H9 (cell line): ENCODE measurements at regions not wholly inside any gene's neighbourhood (a gene's known extent, or its start where the extent isn't known, plus 50 kb on each side); places are given as distances from the start of the nearest gene placed in this dataset.

Source experiments
- DNase-seq: peaks from one replicate; pipeline ENCODE4 v3.0.0-alpha.2; 2017
- H2AFZ ChIP-seq: one replicate; pipeline ENCODE4 v1.6.1; 2013; ENCODE audit warnings: mild to moderate bottlenecking, low read length, control low read depth, moderate library complexity
- H2AK5ac ChIP-seq: 2 replicates; pipeline ENCODE4 v1.6.1; 2013; ENCODE audit warnings: low read length, control low read depth, mixed read lengths; ENCODE audit not compliant: insufficient read length
- H2BK120ac ChIP-seq: one replicate; pipeline ENCODE4 v1.6.1; 2013; ENCODE audit warnings: low read depth, mild to moderate bottlenecking, low read length, control low read depth, inconsistent platforms; ENCODE audit not compliant: poor library complexity, severe bottlenecking
- H2BK12ac ChIP-seq: 2 replicates; pipeline ENCODE4 v1.6.1; 2013; ENCODE audit warnings: low read length, control low read depth, mixed read lengths, low read depth; ENCODE audit not compliant: insufficient read length
- H2BK15ac ChIP-seq: 2 replicates; pipeline ENCODE4 v1.6.1; 2013; ENCODE audit warnings: low read depth, low read length, control low read depth
- H2BK20ac ChIP-seq: one replicate; pipeline ENCODE4 v1.6.1; 2013; ENCODE audit warnings: low read depth, mild to moderate bottlenecking, low read length, control low read depth, inconsistent platforms; ENCODE audit not compliant: poor library complexity, severe bottlenecking
- H2BK5ac ChIP-seq: 2 replicates; pipeline ENCODE4 v1.6.1; 2013; ENCODE audit warnings: low read length, control low read depth, mixed read lengths; ENCODE audit not compliant: insufficient read length
- H3K14ac ChIP-seq: 2 replicates; pipeline ENCODE4 v1.6.1; 2013; ENCODE audit warnings: low read length, control low read depth; ENCODE audit not compliant: insufficient read depth
- H3K18ac ChIP-seq: 2 replicates; pipeline ENCODE4 v1.6.1; 2013; ENCODE audit warnings: low read depth, mild to moderate bottlenecking, mixed read lengths, low read length, control low read depth; ENCODE audit not compliant: insufficient read length
- H3K23ac ChIP-seq: 2 replicates; pipeline ENCODE4 v1.6.1; 2013; ENCODE audit warnings: low read length, control low read depth, mixed read lengths, low read depth; ENCODE audit not compliant: insufficient read length
- H3K23me2 ChIP-seq: 2 replicates; pipeline ENCODE4 v1.6.1; 2013; ENCODE audit warnings: low read depth, mild to moderate bottlenecking, mixed read lengths, low read length, control low read depth; ENCODE audit not compliant: insufficient read length, poor library complexity, severe bottlenecking
- H3K27ac ChIP-seq: 2 replicates; pipeline ENCODE4 v1.5.1; 2013; ENCODE audit warnings: low read length, control low read depth, mixed read lengths, low read depth; ENCODE audit not compliant: insufficient read length
- H3K27me3 ChIP-seq: 2 replicates; pipeline ENCODE4 v1.6.1; 2013; ENCODE audit warnings: low read length, control low read depth, inconsistent platforms; ENCODE audit not compliant: insufficient read depth
- H3K4ac ChIP-seq: 2 replicates; pipeline ENCODE4 v1.6.1; 2013; ENCODE audit warnings: low read depth, mild to moderate bottlenecking, control low read depth, inconsistent platforms, low read length, moderate library complexity
- H3K4me1 ChIP-seq: 2 replicates; pipeline ENCODE4 v1.6.1; 2013; ENCODE audit warnings: low read length, control low read depth, inconsistent platforms; ENCODE audit not compliant: insufficient read depth
- H3K4me2 ChIP-seq: 2 replicates; pipeline ENCODE4 v1.6.1; 2013; ENCODE audit warnings: low read length, control low read depth, mixed read lengths; ENCODE audit not compliant: insufficient read length, insufficient read depth
- H3K56ac ChIP-seq: 2 replicates; pipeline ENCODE4 v1.6.1; 2013; ENCODE audit warnings: low read depth, mild to moderate bottlenecking, mixed read lengths, low read length, control low read depth; ENCODE audit not compliant: insufficient read length
- H3K79me1 ChIP-seq: 2 replicates; pipeline ENCODE4 v1.6.1; 2013; ENCODE audit warnings: low read depth, mild to moderate bottlenecking, moderate library complexity, low read length, control low read depth, inconsistent platforms; ENCODE audit not compliant: insufficient read depth, poor library complexity, severe bottlenecking
- H3K79me2 ChIP-seq: 2 replicates; pipeline ENCODE4 v1.6.1; 2013; ENCODE audit warnings: low read length, control low read depth, inconsistent platforms; ENCODE audit not compliant: insufficient read depth
- H3K9ac ChIP-seq: 2 replicates; pipeline ENCODE4 v1.6.1; 2013; ENCODE audit warnings: low read length, control low read depth, mixed read lengths; ENCODE audit not compliant: insufficient read length; ENCODE audit errors: extremely low read depth
- H3K9me3 ChIP-seq: one replicate; pipeline ENCODE4 v1.6.1; 2013; ENCODE audit warnings: low read depth, low read length, inconsistent platforms; ENCODE audit not compliant: control insufficient read depth
- H3T11ph ChIP-seq: one replicate; pipeline ENCODE4 v1.6.1; 2013; ENCODE audit warnings: mild to moderate bottlenecking, low read length, control low read depth, inconsistent platforms
- H4K20me1 ChIP-seq: one replicate; pipeline ENCODE4 v1.6.1; 2013; ENCODE audit not compliant: control insufficient read depth, insufficient read length, insufficient read depth
- H4K5ac ChIP-seq: 2 replicates; pipeline ENCODE4 v1.6.1; 2013; ENCODE audit warnings: low read depth, mild to moderate bottlenecking, mixed read lengths, low read length, control low read depth; ENCODE audit not compliant: insufficient read length
- H4K8ac ChIP-seq: replicated peaks from 2 replicates; pipeline ENCODE4 v1.6.1; 2013; ENCODE audit warnings: low read length, control low read depth, mixed read lengths, low read depth; ENCODE audit not compliant: insufficient read length
- H4K91ac ChIP-seq: 2 replicates; pipeline ENCODE4 v1.6.1; 2013; ENCODE audit warnings: low read depth, mild to moderate bottlenecking, moderate library complexity, mixed read lengths, low read length, control low read depth; ENCODE audit not compliant: insufficient read length
- H3K27ac Mint-ChIP-seq, 3 experiments: 2 replicates in 2 of 3; 3 replicates in 1 of 3; pipeline ENCODE4 v1.8.0; 2020 to 2021; ENCODE audit warnings: mixed read lengths in 3 of 3, mild to moderate bottlenecking in 1 of 3, moderate library complexity in 1 of 3
- H3K27me3 Mint-ChIP-seq: 2 replicates; pipeline ENCODE4 v1.8.0; 2021; ENCODE audit warnings: low read depth, mild to moderate bottlenecking, moderate library complexity, mixed read lengths
- H3K36me3 Mint-ChIP-seq, 3 experiments: 2 replicates in 2 of 3; 3 replicates in 1 of 3; pipeline ENCODE4 v1.8.0; 2020 to 2021; ENCODE audit warnings: low read depth in 3 of 3, mixed read lengths in 3 of 3; ENCODE audit not compliant: insufficient read depth in 1 of 3
- H3K4me1 Mint-ChIP-seq, 2 experiments: 2 replicates each; pipeline ENCODE4 v1.8.0; 2020; ENCODE audit warnings: mixed read lengths in 2 of 2
- H3K4me3 Mint-ChIP-seq, 2 experiments: 2 replicates in 1 of 2; 3 replicates in 1 of 2; pipeline ENCODE4 v1.8.0; 2020 to 2021; ENCODE audit warnings: mild to moderate bottlenecking in 2 of 2, mixed read lengths in 2 of 2, moderate library complexity in 1 of 2
- H3K9me3 Mint-ChIP-seq, 2 experiments: 2 replicates in 1 of 2; 3 replicates in 1 of 2; pipeline ENCODE4 v1.8.0; 2020; ENCODE audit warnings: mild to moderate bottlenecking in 2 of 2, mixed read lengths in 2 of 2, moderate library complexity in 1 of 2
- WGBS: extraction: QIAGEN DNeasy Blood & Tissue Kit; methylation state at CpG from one replicate; pipeline ENCODE4 v1.1.7; 2013; ENCODE audit warnings: missing lambda C conversion rate, low lambda C conversion rate, mixed read lengths; ENCODE audit not compliant: insufficient read length; ENCODE audit errors: extremely low coverage; 5-methylcytosine and 5-hydroxymethylcytosine counted together
- TF ChIP-seq, protein P1 (sequence below): fragments of 200-600 bp; sonication (generic); conservative IDR thresholded peaks from 3 replicates; pipeline ENCODE4 v1.8.0; 2021; ENCODE audit warnings: antibody characterized with exemption, mild to moderate bottlenecking

- H3K18ac ChIP-seq: no peak overlapping the region
- no peak overlapping the region for H3K14ac ChIP-seq
- Mint-ChIP-seq H3K4me3 (no peak overlapping the region), H3K4me1 (peaks cover 0 to 2% of the 10 kb centered on the region in 2 experiments; a peak in 1 of 4 replicates), H3K36me3 (no peaks in the 10 kb centered on the region), H3K27me3 (peaks cover 2% of the 10 kb centered on the region), H3K9me3 (no peaks in the 10 kb centered on the region), H3K27ac (no peak overlapping the region)
- H3K79me1 ChIP-seq: no peaks in the 10 kb centered on the region
- no peak overlapping the region for H3K4ac ChIP-seq
- TF ChIP-seq, protein P1, sequence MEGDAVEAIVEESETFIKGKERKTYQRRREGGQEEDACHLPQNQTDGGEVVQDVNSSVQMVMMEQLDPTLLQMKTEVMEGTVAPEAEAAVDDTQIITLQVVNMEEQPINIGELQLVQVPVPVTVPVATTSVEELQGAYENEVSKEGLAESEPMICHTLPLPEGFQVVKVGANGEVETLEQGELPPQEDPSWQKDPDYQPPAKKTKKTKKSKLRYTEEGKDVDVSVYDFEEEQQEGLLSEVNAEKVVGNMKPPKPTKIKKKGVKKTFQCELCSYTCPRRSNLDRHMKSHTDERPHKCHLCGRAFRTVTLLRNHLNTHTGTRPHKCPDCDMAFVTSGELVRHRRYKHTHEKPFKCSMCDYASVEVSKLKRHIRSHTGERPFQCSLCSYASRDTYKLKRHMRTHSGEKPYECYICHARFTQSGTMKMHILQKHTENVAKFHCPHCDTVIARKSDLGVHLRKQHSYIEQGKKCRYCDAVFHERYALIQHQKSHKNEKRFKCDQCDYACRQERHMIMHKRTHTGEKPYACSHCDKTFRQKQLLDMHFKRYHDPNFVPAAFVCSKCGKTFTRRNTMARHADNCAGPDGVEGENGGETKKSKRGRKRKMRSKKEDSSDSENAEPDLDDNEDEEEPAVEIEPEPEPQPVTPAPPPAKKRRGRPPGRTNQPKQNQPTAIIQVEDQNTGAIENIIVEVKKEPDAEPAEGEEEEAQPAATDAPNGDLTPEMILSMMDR: no peak
- no peaks in the 10 kb centered on the region for H3K79me2 ChIP-seq
- no peak for DNase-seq
- no peak overlapping the region for H2BK12ac ChIP-seq
- H3T11ph ChIP-seq: no peak overlapping the region
- no peak overlapping the region for H3K4me2 ChIP-seq
- no peak overlapping the region for H4K5ac ChIP-seq
- H3K4me1 ChIP-seq: no peaks in the 10 kb centered on the region
- no peak overlapping the region for H2BK15ac ChIP-seq
- H2AK5ac ChIP-seq: no peak overlapping the region
- no peak overlapping the region for H3K27ac ChIP-seq
- H3K9ac ChIP-seq: no peak overlapping the region
- no peak overlapping the region for H2BK120ac ChIP-seq
- no peaks in the 10 kb centered on the region for H3K23me2 ChIP-seq
- no peak overlapping the region for H2BK5ac ChIP-seq
- no CpG with 5 or more reads among the region's 2 CpGs for WGBS
- no peak overlapping the region for H4K8ac ChIP-seq
- no peak overlapping the region for H3K56ac ChIP-seq
- H4K20me1 ChIP-seq: no peaks in the 10 kb centered on the region
- no peaks in the 10 kb centered on the region for H3K27me3 ChIP-seq
- H3K23ac ChIP-seq: no peak overlapping the region
- H4K91ac ChIP-seq: no peak overlapping the region
- H2AFZ ChIP-seq: no peak overlapping the region
- no peak overlapping the region for H2BK20ac ChIP-seq
- no peaks in the 10 kb centered on the region for H3K9me3 ChIP-seq
Observed at GRCh38 chr2:193751299-193751698, 1556.6 kb upstream of the TMEFF2 start.
